GM23338 (cell line): ENCODE measurements at regions not wholly inside any gene's neighbourhood (a gene's known extent, or its start where the extent isn't known, plus 50 kb on each side); places are given as distances from the start of the nearest gene placed in this dataset.

ENCODE experiments used
- ATAC-seq: fragments of 200-7000 bp; cut with Tn5 transposase; 3 replicates; pipeline ENCODE4 v1.9.1; 2020
- DNase-seq: peaks from one replicate; pipeline ENCODE4 v3.0.0-alpha.2; 2015; ENCODE audit warnings: low spot score
- H2AFZ ChIP-seq: fragments of 200-600 bp; sonication (generic); 2 replicates; pipeline ENCODE4 v1.8.0; 2016; ENCODE audit warnings: antibody characterized with exemption, mild to moderate bottlenecking, moderate library complexity
- H3F3A ChIP-seq: fragments of 200-600 bp; sonication (generic); replicated peaks from 2 replicates; pipeline ENCODE4 v1.8.0; 2017; ENCODE audit warnings: antibody characterized with exemption, mixed run types, low read depth
- H3K27ac ChIP-seq: fragments of 200-600 bp; sonication (generic); 2 replicates; pipeline ENCODE4 v1.6.1; 2016; ENCODE audit warnings: low read depth
- H3K27me3 ChIP-seq: fragments of 200-600 bp; sonication (generic); 2 replicates; pipeline ENCODE4 v1.8.0; 2016; ENCODE audit warnings: mild to moderate bottlenecking, mixed run types, moderate library complexity; ENCODE audit not compliant: insufficient read depth
- H3K36me3 ChIP-seq: fragments of 200-600 bp; sonication (generic); 2 replicates; pipeline ENCODE4 v1.8.0; 2016; ENCODE audit warnings: mild to moderate bottlenecking; ENCODE audit not compliant: insufficient read depth
- H3K4me1 ChIP-seq: fragments of 200-600 bp; sonication (generic); 2 replicates; pipeline ENCODE4 v1.8.0; 2016; ENCODE audit warnings: mild to moderate bottlenecking, moderate library complexity; ENCODE audit not compliant: insufficient read depth
- H3K4me2 ChIP-seq: fragments of 200-600 bp; sonication (generic); 2 replicates; pipeline ENCODE4 v1.7.1; 2017; ENCODE audit warnings: mixed run types
- H3K4me3 ChIP-seq: fragments of 200-600 bp; sonication (generic); 2 replicates; pipeline ENCODE4 v1.6.1; 2016; ENCODE audit warnings: mixed run types
- H3K79me2 ChIP-seq: fragments of 200-600 bp; sonication (generic); replicated peaks from 2 replicates; pipeline ENCODE4 v1.8.0; 2017; ENCODE audit warnings: mild to moderate bottlenecking; ENCODE audit not compliant: insufficient read depth
- H3K9me2 ChIP-seq: fragments of 200-600 bp; sonication (generic); 2 replicates; pipeline ENCODE4 v1.8.0; 2017; ENCODE audit not compliant: insufficient read depth
- H4K20me1 ChIP-seq: fragments of 200-600 bp; sonication (generic); replicated peaks from 2 replicates; pipeline ENCODE4 v1.8.0; 2017; ENCODE audit warnings: mild to moderate bottlenecking; ENCODE audit not compliant: insufficient read depth
- H3K27ac Mint-ChIP-seq: 2 replicates; pipeline ENCODE4 v1.8.0; 2020; ENCODE audit warnings: inconsistent platforms, mild to moderate bottlenecking, moderate library complexity, mixed read lengths
- H3K27me3 Mint-ChIP-seq: 3 replicates; pipeline ENCODE4 v1.8.0; 2022; ENCODE audit warnings: low read depth, mild to moderate bottlenecking, moderate library complexity, mixed read lengths, inconsistent platforms; ENCODE audit not compliant: insufficient read depth, poor library complexity
- H3K36me3 Mint-ChIP-seq: 3 replicates; pipeline ENCODE4 v1.8.0; 2021; ENCODE audit warnings: low read depth, mild to moderate bottlenecking, inconsistent platforms, moderate library complexity, mixed read lengths
- H3K4me1 Mint-ChIP-seq: 3 replicates; pipeline ENCODE4 v1.8.0; 2020; ENCODE audit warnings: mild to moderate bottlenecking, inconsistent platforms, mixed read lengths
- H3K4me3 Mint-ChIP-seq: 3 replicates; pipeline ENCODE4 v1.8.0; 2021; ENCODE audit warnings: moderate library complexity, mild to moderate bottlenecking, inconsistent platforms, mixed read lengths
- H3K9me3 Mint-ChIP-seq: 3 replicates; pipeline ENCODE4 v1.8.0; 2020; ENCODE audit warnings: moderate library complexity, mild to moderate bottlenecking, inconsistent platforms, mixed read lengths
- CREB1 ChIP-seq: fragments of 250-450 bp; sonication (Bioruptor Pico); IDR thresholded peaks from 2 replicates; pipeline ENCODE4 v1.5.0; 2020; ENCODE audit warnings: low read depth, mild to moderate bottlenecking, moderate library complexity
- CTCF ChIP-seq, 2 experiments: fragments of 200-600 bp in 1 of 2; sonication (generic) in 1 of 2; conservative IDR thresholded peaks; 2 replicates each; pipeline versions ENCODE4 v1.5.1 to v1.6.1; 2016 to 2017; ENCODE audit warnings: antibody characterized with exemption in 2 of 2, low read depth in 2 of 2, mild to moderate bottlenecking in 2 of 2, moderate library complexity in 1 of 2
- EZH2 ChIP-seq: fragments of 200-600 bp; sonication (generic); IDR thresholded peaks from one replicate; pipeline ENCODE4 v1.8.0; 2017; ENCODE audit warnings: antibody characterized with exemption, mild to moderate bottlenecking, low read depth; ENCODE audit not compliant: unreplicated experiment
- JUNB ChIP-seq: IDR thresholded peaks from one replicate; pipeline ENCODE4 v1.6.1; 2016; ENCODE audit warnings: antibody characterized with exemption; ENCODE audit not compliant: unreplicated experiment
- NANOG ChIP-seq: IDR thresholded peaks from 2 replicates; pipeline ENCODE4 v1.6.1; 2016; ENCODE audit warnings: antibody characterized with exemption, borderline replicate concordance
- STAT1 ChIP-seq: IDR thresholded peaks from one replicate; pipeline ENCODE4 v1.6.1; 2016; ENCODE audit warnings: antibody characterized with exemption; ENCODE audit not compliant: unreplicated experiment
- ZNF114 ChIP-seq: fragments of 250-450 bp; sonication (Bioruptor Pico); IDR thresholded peaks from 2 replicates; pipeline ENCODE4 v1.5.0; 2020; ENCODE audit warnings: mild to moderate bottlenecking, moderate library complexity
- ZNF331 ChIP-seq: fragments of 250-450 bp; sonication (Bioruptor Pico); IDR thresholded peaks from 2 replicates; pipeline ENCODE4 v1.5.0; 2020; ENCODE audit warnings: low read depth, mild to moderate bottlenecking, moderate library complexity
- TF ChIP-seq, protein P1 (sequence below): IDR thresholded peaks from one replicate; pipeline ENCODE4 v1.6.1; 2018; ENCODE audit warnings: antibody characterized with exemption; ENCODE audit not compliant: unreplicated experiment
- TF ChIP-seq, protein P2 (sequence below): fragments of 250-450 bp; sonication (Bioruptor Pico); IDR thresholded peaks from 2 replicates; pipeline ENCODE4 v1.5.0; 2020; ENCODE audit warnings: mild to moderate bottlenecking, moderate library complexity

DNA sequence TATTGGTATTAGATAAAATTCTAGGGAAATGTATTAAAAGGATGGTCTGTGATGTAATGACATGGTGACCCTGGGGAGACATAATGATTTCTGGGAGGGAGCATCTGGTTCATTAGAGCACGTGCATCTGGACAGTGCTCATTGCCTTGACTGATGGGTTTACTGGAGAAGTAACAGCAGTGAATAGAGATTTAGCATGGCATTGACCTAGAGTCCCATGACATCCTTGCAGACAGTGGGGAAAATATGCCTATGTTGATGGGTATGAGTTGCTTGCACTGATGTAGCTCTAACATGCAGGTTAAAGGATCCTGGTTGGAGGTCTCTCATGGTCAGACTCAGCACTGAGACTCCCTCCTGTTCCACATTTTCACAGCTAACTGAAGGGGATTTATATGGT is 164.1 kb upstream of the OLIG3 start (continued):
- TF ChIP-seq STAT1 (no peak), JUNB (no peak), EZH2 (no peak), ZNF331 (no peak), ZNF114 (CRISPR knock-in tag) (no peak)
- TF ChIP-seq, protein P1, sequence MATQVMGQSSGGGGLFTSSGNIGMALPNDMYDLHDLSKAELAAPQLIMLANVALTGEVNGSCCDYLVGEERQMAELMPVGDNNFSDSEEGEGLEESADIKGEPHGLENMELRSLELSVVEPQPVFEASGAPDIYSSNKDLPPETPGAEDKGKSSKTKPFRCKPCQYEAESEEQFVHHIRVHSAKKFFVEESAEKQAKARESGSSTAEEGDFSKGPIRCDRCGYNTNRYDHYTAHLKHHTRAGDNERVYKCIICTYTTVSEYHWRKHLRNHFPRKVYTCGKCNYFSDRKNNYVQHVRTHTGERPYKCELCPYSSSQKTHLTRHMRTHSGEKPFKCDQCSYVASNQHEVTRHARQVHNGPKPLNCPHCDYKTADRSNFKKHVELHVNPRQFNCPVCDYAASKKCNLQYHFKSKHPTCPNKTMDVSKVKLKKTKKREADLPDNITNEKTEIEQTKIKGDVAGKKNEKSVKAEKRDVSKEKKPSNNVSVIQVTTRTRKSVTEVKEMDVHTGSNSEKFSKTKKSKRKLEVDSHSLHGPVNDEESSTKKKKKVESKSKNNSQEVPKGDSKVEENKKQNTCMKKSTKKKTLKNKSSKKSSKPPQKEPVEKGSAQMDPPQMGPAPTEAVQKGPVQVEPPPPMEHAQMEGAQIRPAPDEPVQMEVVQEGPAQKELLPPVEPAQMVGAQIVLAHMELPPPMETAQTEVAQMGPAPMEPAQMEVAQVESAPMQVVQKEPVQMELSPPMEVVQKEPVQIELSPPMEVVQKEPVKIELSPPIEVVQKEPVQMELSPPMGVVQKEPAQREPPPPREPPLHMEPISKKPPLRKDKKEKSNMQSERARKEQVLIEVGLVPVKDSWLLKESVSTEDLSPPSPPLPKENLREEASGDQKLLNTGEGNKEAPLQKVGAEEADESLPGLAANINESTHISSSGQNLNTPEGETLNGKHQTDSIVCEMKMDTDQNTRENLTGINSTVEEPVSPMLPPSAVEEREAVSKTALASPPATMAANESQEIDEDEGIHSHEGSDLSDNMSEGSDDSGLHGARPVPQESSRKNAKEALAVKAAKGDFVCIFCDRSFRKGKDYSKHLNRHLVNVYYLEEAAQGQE: no peak

- Mint-ChIP-seq H3K9me3 (peaks cover 28% of the 10 kb centered on the region), H3K27me3 (no peaks in the 10 kb centered on the region), H3K27ac (no peak overlapping the region), H3K4me1 (no peaks in the 10 kb centered on the region), H3K4me3 (no peak overlapping the region), H3K36me3 (peaks cover 6% of the 10 kb centered on the region; the same call in 1 of the 3 replicates)
- H3K36me3 ChIP-seq: no peaks in the 10 kb centered on the region; the same call in 1 of the 2 replicates
- H3K27me3 ChIP-seq: no peaks in the 10 kb centered on the region
- no peaks in the 10 kb centered on the region for H3K79me2 ChIP-seq
- no peak overlapping the region for H3K4me2 ChIP-seq
- H3K9me2 ChIP-seq: 0 out of 2 replicates have a peak, but pooled peaks cover 8% of the 10 kb centered on the region
- H3F3A ChIP-seq: no peaks in the 10 kb centered on the region
- ATAC-seq (no peak), DNase-seq (no peak)
- no peak overlapping the region for H3K27ac ChIP-seq
- no peak overlapping the region for H2AFZ ChIP-seq
- H3K4me1 ChIP-seq: no peaks in the 10 kb centered on the region
- no peak overlapping the region for H3K4me3 ChIP-seq
- H4K20me1 ChIP-seq: no peaks in the 10 kb centered on the region
- no peak for TF ChIP-seq CREB1 (CRISPR knock-in tag)
- TF ChIP-seq EZH2: no peak
- no peak for TF ChIP-seq CTCF (conservative IDR thresholded peaks at IDR 0.05; ENCODE audit: low read depth in 2 of 2)
- TF ChIP-seq, protein P2, sequence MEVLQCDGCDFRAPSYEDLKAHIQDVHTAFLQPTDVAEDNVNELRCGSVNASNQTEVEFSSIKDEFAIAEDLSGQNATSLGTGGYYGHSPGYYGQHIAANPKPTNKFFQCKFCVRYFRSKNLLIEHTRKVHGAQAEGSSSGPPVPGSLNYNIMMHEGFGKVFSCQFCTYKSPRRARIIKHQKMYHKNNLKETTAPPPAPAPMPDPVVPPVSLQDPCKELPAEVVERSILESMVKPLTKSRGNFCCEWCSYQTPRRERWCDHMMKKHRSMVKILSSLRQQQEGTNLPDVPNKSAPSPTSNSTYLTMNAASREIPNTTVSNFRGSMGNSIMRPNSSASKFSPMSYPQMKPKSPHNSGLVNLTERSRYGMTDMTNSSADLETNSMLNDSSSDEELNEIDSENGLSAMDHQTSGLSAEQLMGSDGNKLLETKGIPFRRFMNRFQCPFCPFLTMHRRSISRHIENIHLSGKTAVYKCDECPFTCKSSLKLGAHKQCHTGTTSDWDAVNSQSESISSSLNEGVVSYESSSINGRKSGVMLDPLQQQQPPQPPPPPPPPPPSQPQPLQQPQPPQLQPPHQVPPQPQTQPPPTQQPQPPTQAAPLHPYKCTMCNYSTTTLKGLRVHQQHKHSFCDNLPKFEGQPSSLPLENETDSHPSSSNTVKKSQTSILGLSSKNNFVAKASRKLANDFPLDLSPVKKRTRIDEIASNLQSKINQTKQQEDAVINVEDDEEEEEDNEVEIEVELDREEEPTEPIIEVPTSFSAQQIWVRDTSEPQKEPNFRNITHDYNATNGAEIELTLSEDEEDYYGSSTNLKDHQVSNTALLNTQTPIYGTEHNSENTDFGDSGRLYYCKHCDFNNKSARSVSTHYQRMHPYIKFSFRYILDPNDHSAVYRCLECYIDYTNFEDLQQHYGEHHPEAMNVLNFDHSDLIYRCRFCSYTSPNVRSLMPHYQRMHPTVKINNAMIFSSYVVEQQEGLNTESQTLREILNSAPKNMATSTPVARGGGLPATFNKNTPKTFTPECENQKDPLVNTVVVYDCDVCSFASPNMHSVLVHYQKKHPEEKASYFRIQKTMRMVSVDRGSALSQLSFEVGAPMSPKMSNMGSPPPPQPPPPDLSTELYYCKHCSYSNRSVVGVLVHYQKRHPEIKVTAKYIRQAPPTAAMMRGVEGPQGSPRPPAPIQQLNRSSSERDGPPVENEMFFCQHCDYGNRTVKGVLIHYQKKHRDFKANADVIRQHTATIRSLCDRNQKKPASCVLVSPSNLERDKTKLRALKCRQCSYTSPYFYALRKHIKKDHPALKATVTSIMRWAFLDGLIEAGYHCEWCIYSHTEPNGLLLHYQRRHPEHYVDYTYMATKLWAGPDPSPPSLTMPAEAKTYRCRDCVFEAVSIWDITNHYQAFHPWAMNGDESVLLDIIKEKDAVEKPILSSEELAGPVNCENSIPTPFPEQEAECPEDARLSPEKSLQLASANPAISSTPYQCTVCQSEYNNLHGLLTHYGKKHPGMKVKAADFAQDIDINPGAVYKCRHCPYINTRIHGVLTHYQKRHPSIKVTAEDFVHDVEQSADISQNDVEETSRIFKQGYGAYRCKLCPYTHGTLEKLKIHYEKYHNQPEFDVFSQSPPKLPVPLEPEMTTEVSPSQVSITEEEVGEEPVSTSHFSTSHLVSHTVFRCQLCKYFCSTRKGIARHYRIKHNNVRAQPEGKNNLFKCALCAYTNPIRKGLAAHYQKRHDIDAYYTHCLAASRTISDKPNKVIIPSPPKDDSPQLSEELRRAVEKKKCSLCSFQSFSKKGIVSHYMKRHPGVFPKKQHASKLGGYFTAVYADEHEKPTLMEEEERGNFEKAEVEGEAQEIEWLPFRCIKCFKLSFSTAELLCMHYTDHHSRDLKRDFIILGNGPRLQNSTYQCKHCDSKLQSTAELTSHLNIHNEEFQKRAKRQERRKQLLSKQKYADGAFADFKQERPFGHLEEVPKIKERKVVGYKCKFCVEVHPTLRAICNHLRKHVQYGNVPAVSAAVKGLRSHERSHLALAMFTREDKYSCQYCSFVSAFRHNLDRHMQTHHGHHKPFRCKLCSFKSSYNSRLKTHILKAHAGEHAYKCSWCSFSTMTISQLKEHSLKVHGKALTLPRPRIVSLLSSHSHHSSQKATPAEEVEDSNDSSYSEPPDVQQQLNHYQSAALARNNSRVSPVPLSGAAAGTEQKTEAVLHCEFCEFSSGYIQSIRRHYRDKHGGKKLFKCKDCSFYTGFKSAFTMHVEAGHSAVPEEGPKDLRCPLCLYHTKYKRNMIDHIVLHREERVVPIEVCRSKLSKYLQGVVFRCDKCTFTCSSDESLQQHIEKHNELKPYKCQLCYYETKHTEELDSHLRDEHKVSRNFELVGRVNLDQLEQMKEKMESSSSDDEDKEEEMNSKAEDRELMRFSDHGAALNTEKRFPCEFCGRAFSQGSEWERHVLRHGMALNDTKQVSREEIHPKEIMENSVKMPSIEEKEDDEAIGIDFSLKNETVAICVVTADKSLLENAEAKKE: no peak
- no peak for TF ChIP-seq STAT1
- TF ChIP-seq NANOG: no peak
- TF ChIP-seq, protein P1: no peak
- no peak for TF ChIP-seq ZNF114 (CRISPR knock-in tag)
- no peak for TF ChIP-seq ZNF331
Measured at GRCh38 chr6:137659871-137660270, 165.7 kb upstream of the OLIG3 start.
